ENCODE measurements at regions not wholly inside any gene's neighbourhood (a gene's known extent, or its start where the extent isn't known, plus 50 kb on each side); places are given as distances from the start of the nearest gene placed in this dataset.

DNA sequence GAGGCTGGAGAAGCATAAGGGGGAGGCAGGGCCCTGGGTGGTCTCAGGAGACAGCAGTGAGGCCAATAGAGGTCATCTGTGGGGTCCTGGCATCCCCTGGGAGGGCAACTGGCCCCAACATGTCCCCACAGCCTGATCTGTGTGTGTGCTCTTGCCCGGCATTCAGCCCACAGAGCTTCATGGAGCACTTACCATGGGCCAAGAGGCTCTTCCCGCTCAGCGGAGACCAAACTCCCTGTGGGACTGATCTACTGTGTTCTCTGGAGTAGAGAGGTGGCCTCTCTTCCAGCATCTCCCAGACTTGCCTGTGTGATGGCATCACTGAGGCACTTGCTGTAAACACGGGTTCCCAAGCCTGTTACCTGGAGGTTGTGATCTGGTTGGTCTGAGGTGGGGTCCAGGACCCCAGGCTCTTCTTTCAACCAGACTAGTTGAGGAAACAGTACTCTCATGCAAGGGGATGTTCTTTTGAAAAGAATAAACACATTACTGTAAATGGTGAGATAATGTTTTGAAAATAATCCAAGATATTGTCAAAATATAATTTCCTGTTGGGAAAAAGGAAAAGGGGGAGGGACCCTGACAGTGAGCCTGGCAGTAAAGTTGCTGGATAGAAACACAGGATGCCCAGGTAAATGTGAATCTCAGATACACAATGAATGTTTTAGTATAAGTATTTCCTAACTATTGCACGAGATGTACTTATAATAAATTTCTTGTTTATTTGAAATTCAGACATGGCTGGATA, 67.6 kb downstream of the SOWAHC start:
- no peaks in the 10 kb centered on the region for H3K9me3 ChIP-seq (ENCODE audit: insufficient read depth, low read depth, low read length)
- Mint-ChIP-seq H3K27ac (ENCODE audit: unreplicated experiment) (no peak overlapping the region), H3K4me1 (ENCODE audit: low read depth, unreplicated experiment) (peaks cover 8% of the 10 kb centered on the region)

GRCh38 chr2:109683452-109683851, 69.3 kb downstream of the SOWAHC start:
- H3K4me1 Mint-ChIP-seq (ENCODE audit: low read depth, unreplicated experiment) = peaks cover 8% of the 10 kb centered on the region
- Histone ChIP-seq H3K27me3 (ENCODE audit: insufficient read depth, low read length) (peaks cover 8% of the 10 kb centered on the region), H3K4me3 (ENCODE audit: insufficient read depth, low read depth, low read length) (no peak overlapping the region), H3K9me3 (ENCODE audit: insufficient read depth, low read depth, low read length) (no peaks in the 10 kb centered on the region), H3K4me2 (ENCODE audit: low read length) (no peak overlapping the region), H2AFZ (ENCODE audit: low read depth, low read length) (no peak overlapping the region), H3K79me2 (ENCODE audit: insufficient read depth, low read length) (no peaks in the 10 kb centered on the region), H4K20me1 (ENCODE audit: insufficient read depth, low read length) (no peaks in the 10 kb centered on the region), H3K27ac (ENCODE audit: low read depth, low read length) (no peak overlapping the region), H3K36me3 (ENCODE audit: insufficient read depth, low read length) (no peaks in the 10 kb centered on the region), H3K4me1 (ENCODE audit: insufficient read depth, low read length) (no peaks in the 10 kb centered on the region), H3K9ac (ENCODE audit: low read length) (no peak overlapping the region)
- H3K9me3 Mint-ChIP-seq (ENCODE audit: unreplicated experiment) = no peaks in the 10 kb centered on the region
- no peak overlapping the region for H3K4me3 Mint-ChIP-seq (ENCODE audit: unreplicated experiment)
- H3K36me3 Mint-ChIP-seq (ENCODE audit: low read depth, unreplicated experiment) = no peaks in the 10 kb centered on the region
- DNase-seq (ENCODE audit: low read depth) = no peak
- TF ChIP-seq, protein P1, sequence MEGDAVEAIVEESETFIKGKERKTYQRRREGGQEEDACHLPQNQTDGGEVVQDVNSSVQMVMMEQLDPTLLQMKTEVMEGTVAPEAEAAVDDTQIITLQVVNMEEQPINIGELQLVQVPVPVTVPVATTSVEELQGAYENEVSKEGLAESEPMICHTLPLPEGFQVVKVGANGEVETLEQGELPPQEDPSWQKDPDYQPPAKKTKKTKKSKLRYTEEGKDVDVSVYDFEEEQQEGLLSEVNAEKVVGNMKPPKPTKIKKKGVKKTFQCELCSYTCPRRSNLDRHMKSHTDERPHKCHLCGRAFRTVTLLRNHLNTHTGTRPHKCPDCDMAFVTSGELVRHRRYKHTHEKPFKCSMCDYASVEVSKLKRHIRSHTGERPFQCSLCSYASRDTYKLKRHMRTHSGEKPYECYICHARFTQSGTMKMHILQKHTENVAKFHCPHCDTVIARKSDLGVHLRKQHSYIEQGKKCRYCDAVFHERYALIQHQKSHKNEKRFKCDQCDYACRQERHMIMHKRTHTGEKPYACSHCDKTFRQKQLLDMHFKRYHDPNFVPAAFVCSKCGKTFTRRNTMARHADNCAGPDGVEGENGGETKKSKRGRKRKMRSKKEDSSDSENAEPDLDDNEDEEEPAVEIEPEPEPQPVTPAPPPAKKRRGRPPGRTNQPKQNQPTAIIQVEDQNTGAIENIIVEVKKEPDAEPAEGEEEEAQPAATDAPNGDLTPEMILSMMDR (IDR thresholded peaks at IDR 0.05; ENCODE audit: insufficient read depth, low read depth, low read length) = no peak
- TF ChIP-seq EZH2 (IDR thresholded peaks at IDR 0.05; ENCODE audit: insufficient read depth, low read length) = no peak
- H3K27me3 Mint-ChIP-seq (ENCODE audit: low read depth, unreplicated experiment) = peaks cover 13% of the 10 kb centered on the region
- FAIRE-seq = no peak
- no peak overlapping the region for H3K27ac Mint-ChIP-seq (ENCODE audit: unreplicated experiment)

More for the DNA sequence above, 67.6 kb downstream of the SOWAHC start:
- Mint-ChIP-seq H3K27me3 (ENCODE audit: low read depth, unreplicated experiment) (peaks cover 13% of the 10 kb centered on the region), H3K4me3 (ENCODE audit: unreplicated experiment) (no peak overlapping the region), H3K36me3 (ENCODE audit: low read depth, unreplicated experiment) (no peaks in the 10 kb centered on the region), H3K9me3 (ENCODE audit: unreplicated experiment) (no peaks in the 10 kb centered on the region)
- FAIRE-seq (no peak), DNase-seq (ENCODE audit: low read depth) (no peak)
- Histone ChIP-seq H3K27me3 (ENCODE audit: insufficient read depth, low read length) (peaks cover 15% of the 10 kb centered on the region), H3K4me1 (ENCODE audit: insufficient read depth, low read length) (no peaks in the 10 kb centered on the region), H3K4me2 (ENCODE audit: low read length) (no peak overlapping the region), H2AFZ (ENCODE audit: low read depth, low read length) (no peak overlapping the region), H3K27ac (ENCODE audit: low read depth, low read length) (no peak overlapping the region), H3K79me2 (ENCODE audit: insufficient read depth, low read length) (no peaks in the 10 kb centered on the region), H4K20me1 (ENCODE audit: insufficient read depth, low read length) (no peaks in the 10 kb centered on the region), H3K4me3 (ENCODE audit: insufficient read depth, low read depth, low read length) (no peak overlapping the region), H3K36me3 (ENCODE audit: insufficient read depth, low read length) (no peaks in the 10 kb centered on the region), H3K9ac (ENCODE audit: low read length) (no peak overlapping the region)
- TF ChIP-seq, protein P1 (IDR thresholded peaks at IDR 0.05; ENCODE audit: insufficient read depth, low read depth, low read length) = no peak
- no peak for TF ChIP-seq EZH2 (IDR thresholded peaks at IDR 0.05; ENCODE audit: insufficient read depth, low read length)

DNA sequence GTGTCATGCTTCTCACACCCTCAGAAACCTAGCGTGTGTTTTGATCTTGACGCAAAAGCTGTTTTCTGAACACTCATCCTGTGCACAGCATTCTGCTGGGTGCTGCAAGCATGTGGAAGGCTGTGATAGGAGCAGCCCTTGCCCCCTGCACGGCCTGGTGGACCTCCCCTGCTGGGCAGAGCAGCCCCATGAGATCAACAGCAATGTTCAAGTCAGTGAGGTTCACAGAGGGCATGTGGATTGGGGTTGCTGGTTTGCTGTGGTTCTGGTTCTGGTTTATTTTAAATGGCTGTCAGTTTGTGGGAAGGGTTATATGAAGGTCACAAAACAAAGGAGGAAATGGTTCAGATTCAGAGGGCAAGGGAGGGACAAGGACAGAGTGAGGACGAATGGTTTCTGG, 71.3 kb downstream of the SOWAHC start:
- no peak for DNase-seq (ENCODE audit: low read depth)
- Histone ChIP-seq H3K36me3 (ENCODE audit: insufficient read depth, low read length) (no peaks in the 10 kb centered on the region), H2AFZ (ENCODE audit: low read depth, low read length) (no peak overlapping the region), H3K4me1 (ENCODE audit: insufficient read depth, low read length) (no peaks in the 10 kb centered on the region), H3K4me3 (ENCODE audit: insufficient read depth, low read depth, low read length) (no peak overlapping the region), H3K9me3 (ENCODE audit: insufficient read depth, low read depth, low read length) (no peaks in the 10 kb centered on the region), H4K20me1 (ENCODE audit: insufficient read depth, low read length) (no peaks in the 10 kb centered on the region), H3K27ac (ENCODE audit: low read depth, low read length) (no peak overlapping the region), H3K9ac (ENCODE audit: low read length) (no peak overlapping the region), H3K4me2 (ENCODE audit: low read length) (no peak overlapping the region), H3K79me2 (ENCODE audit: insufficient read depth, low read length) (no peaks in the 10 kb centered on the region), H3K27me3 (ENCODE audit: insufficient read depth, low read length) (peaks cover under 1% of the 10 kb centered on the region)
- Mint-ChIP-seq H3K9me3 (ENCODE audit: unreplicated experiment) (no peaks in the 10 kb centered on the region), H3K4me1 (ENCODE audit: low read depth, unreplicated experiment) (peaks cover 3% of the 10 kb centered on the region), H3K36me3 (ENCODE audit: low read depth, unreplicated experiment) (no peaks in the 10 kb centered on the region), H3K27me3 (ENCODE audit: low read depth, unreplicated experiment) (peaks cover 13% of the 10 kb centered on the region), H3K4me3 (ENCODE audit: unreplicated experiment) (no peak overlapping the region), H3K27ac (ENCODE audit: unreplicated experiment) (no peak overlapping the region)
- no peak for FAIRE-seq
- TF ChIP-seq, protein P1 (IDR thresholded peaks at IDR 0.05; ENCODE audit: insufficient read depth, low read depth, low read length) = no peak
- no peak for TF ChIP-seq EZH2 (IDR thresholded peaks at IDR 0.05; ENCODE audit: insufficient read depth, low read length)

Data from astrocyte (in vitro differentiated cells and primary cell).